ENCODE measurements at regions not wholly inside any gene's neighbourhood (a gene's known extent, or its start where the extent isn't known, plus 50 kb on each side); places are given as distances from the start of the nearest gene placed in this dataset.
"Not testable (repeated sequence)": the region's sequence is repeated elsewhere in the genome, so short reads cannot be mapped to it uniquely, and the experiment has no call there.

- H3K27me3 Mint-ChIP-seq (ENCODE audit: low read depth); H3K9me3 Mint-ChIP-seq; H3K27ac Mint-ChIP-seq; H3K36me3 Mint-ChIP-seq (ENCODE audit: low read depth); H3K4me3 Mint-ChIP-seq (ENCODE audit: low read depth); intact Hi-C loops (cut with micrococcal nuclease); H3K4me1 Mint-ChIP-seq (ENCODE audit: low read depth); DNase-seq (ENCODE audit: low spot score): not testable (repeated sequence)
Observed at GRCh38 chr1:143863901-143864520, 107.8 kb downstream of the FAM72C start.

- H3K27ac Mint-ChIP-seq; H3K27me3 Mint-ChIP-seq (ENCODE audit: low read depth); H3K36me3 Mint-ChIP-seq (ENCODE audit: low read depth); H3K4me1 Mint-ChIP-seq (ENCODE audit: low read depth); H3K9me3 Mint-ChIP-seq; DNase-seq (ENCODE audit: low spot score); H3K4me3 Mint-ChIP-seq (ENCODE audit: low read depth); intact Hi-C loops (cut with micrococcal nuclease): not testable (repeated sequence)
Observed at GRCh38 chr1:143862722-143863121, 109.1 kb downstream of the FAM72C start.

- not testable (repeated sequence) for H3K9me3 Mint-ChIP-seq
Observed at GRCh38 chr1:143861306-143861705, 110.5 kb downstream of the FAM72C start.

DNA sequence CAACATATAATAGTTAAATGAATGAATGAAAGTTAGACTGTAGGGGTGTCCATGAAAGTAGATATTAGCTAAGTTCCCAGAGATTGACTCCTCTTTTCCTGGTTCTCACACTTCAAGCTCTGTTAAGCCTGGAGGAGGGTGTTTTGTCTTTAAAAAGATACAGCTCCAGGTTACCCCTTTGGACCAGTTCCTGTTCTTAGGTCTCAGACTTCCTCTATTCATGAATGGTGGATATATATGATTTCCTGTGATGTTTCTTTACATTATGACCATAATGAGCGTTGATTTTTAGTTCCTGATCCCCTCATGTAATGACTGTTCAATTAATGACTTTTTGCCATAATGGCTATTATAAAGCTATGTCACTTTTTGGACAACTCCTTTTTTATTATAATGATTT is 115.9 kb downstream of the FAM72C start:
- H3K27ac Mint-ChIP-seq; H3K27me3 Mint-ChIP-seq (ENCODE audit: low read depth); H3K4me1 Mint-ChIP-seq (ENCODE audit: low read depth); H3K4me3 Mint-ChIP-seq (ENCODE audit: low read depth); H3K36me3 Mint-ChIP-seq (ENCODE audit: low read depth); DNase-seq (ENCODE audit: low spot score); H3K9me3 Mint-ChIP-seq; intact Hi-C loops (cut with micrococcal nuclease): not testable (repeated sequence)

More at GRCh38 chr1:143861306-143861705, 110.5 kb downstream of the FAM72C start:
- H3K4me3 Mint-ChIP-seq (ENCODE audit: low read depth); H3K27ac Mint-ChIP-seq; H3K36me3 Mint-ChIP-seq (ENCODE audit: low read depth); intact Hi-C loops (cut with micrococcal nuclease); DNase-seq (ENCODE audit: low spot score); H3K4me1 Mint-ChIP-seq (ENCODE audit: low read depth); H3K27me3 Mint-ChIP-seq (ENCODE audit: low read depth): not testable (repeated sequence)

- H3K27me3 Mint-ChIP-seq (ENCODE audit: low read depth); H3K36me3 Mint-ChIP-seq (ENCODE audit: low read depth); intact Hi-C loops (cut with micrococcal nuclease): not testable (repeated sequence)
Observed at GRCh38 chr1:143854069-143854468, 117.7 kb downstream of the FAM72C start.

GRCh38 chr1:143850637-143851036 is 121.1 kb downstream of the FAM72C start:
- H3K27ac Mint-ChIP-seq; H3K36me3 Mint-ChIP-seq (ENCODE audit: low read depth); intact Hi-C loops (cut with micrococcal nuclease); DNase-seq (ENCODE audit: low spot score); H3K27me3 Mint-ChIP-seq (ENCODE audit: low read depth); H3K4me3 Mint-ChIP-seq (ENCODE audit: low read depth); H3K9me3 Mint-ChIP-seq; H3K4me1 Mint-ChIP-seq (ENCODE audit: low read depth): not testable (repeated sequence)

More at GRCh38 chr1:143854069-143854468, 117.7 kb downstream of the FAM72C start:
- not testable (repeated sequence) for H3K4me3 Mint-ChIP-seq (ENCODE audit: low read depth); H3K9me3 Mint-ChIP-seq; DNase-seq (ENCODE audit: low spot score); H3K4me1 Mint-ChIP-seq (ENCODE audit: low read depth); H3K27ac Mint-ChIP-seq

DNA sequence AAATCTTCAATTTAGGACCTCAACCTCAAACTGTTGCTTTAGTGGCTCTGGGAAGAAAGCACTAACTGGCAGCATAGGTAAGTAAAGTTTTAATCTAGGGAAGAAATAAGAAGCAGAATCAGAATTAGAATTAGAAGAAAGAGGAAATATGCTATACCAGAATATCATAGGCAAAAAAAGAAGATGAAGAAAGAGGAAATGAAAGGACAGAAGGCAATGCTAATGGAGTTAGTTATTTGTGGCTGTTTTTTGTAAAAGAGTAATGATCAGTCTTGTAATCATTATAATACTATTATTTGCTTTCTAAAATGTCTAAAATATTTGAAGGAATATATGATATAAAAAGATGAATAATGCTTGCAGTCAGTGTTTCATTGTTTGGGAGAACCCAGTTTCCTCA is 122.9 kb downstream of the FAM72C start:
- H3K4me1 Mint-ChIP-seq (ENCODE audit: low read depth); H3K4me3 Mint-ChIP-seq (ENCODE audit: low read depth); intact Hi-C loops (cut with micrococcal nuclease); DNase-seq (ENCODE audit: low spot score); H3K36me3 Mint-ChIP-seq (ENCODE audit: low read depth); H3K27ac Mint-ChIP-seq; H3K27me3 Mint-ChIP-seq (ENCODE audit: low read depth); H3K9me3 Mint-ChIP-seq: not testable (repeated sequence)

- intact Hi-C loops (cut with micrococcal nuclease); H3K4me1 Mint-ChIP-seq (ENCODE audit: low read depth); H3K27ac Mint-ChIP-seq; H3K4me3 Mint-ChIP-seq (ENCODE audit: low read depth); H3K36me3 Mint-ChIP-seq (ENCODE audit: low read depth); H3K27me3 Mint-ChIP-seq (ENCODE audit: low read depth); H3K9me3 Mint-ChIP-seq; DNase-seq (ENCODE audit: low spot score): not testable (repeated sequence)
Observed at GRCh38 chr1:143845193-143845592, 126.6 kb downstream of the FAM72C start.

DNA sequence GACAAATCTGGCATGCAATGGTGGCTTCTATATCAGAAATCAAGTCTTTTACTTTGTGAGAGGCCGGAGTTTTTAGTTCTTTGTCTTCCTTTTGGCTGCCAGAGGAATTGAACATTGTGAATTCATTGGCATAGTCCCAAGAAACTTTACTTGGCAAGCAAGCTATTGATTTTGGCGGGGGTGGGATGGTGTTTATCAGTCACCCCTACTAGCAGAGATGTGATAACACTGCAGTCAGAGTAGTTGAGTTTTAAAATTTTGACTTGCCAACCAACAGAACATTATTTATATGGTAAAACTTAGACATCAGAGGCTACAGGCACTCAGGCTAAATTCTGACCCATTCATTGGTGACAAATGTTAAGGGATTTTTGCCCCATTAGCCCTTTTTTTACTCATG is 129.7 kb downstream of the FAM72C start:
- peaks cover 15% of the 10 kb centered on the region for H3K27me3 Mint-ChIP-seq (ENCODE audit: low read depth)
- DNase-seq (ENCODE audit: low spot score); H3K9me3 Mint-ChIP-seq; H3K4me3 Mint-ChIP-seq (ENCODE audit: low read depth); H3K36me3 Mint-ChIP-seq (ENCODE audit: low read depth); H3K4me1 Mint-ChIP-seq (ENCODE audit: low read depth); intact Hi-C loops (cut with micrococcal nuclease); H3K27ac Mint-ChIP-seq: not testable (repeated sequence)

DNA sequence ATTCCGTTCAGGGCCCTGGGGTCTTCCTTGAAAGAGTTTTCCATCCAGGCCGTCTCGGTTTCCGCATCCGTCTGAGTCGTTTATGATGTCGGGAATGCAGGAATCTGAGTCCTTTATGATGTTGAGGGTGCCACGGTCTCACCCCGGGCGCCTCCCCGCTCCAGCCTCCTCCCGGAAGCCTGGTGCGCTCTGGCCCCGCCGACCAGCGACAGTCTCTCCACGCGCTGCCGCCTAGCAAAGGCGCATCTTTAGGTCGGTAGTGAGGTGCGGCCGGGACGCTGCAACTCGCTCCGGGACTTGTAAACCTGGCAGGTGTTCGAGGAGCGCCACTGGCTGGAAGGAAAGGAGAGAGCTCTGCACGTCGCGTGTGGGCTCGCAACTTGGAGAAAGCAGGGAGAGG is 132.6 kb downstream of the FAM72C start:
- DNase-seq (ENCODE audit: low spot score); H3K4me1 Mint-ChIP-seq (ENCODE audit: low read depth); H3K4me3 Mint-ChIP-seq (ENCODE audit: low read depth); intact Hi-C loops (cut with micrococcal nuclease); H3K9me3 Mint-ChIP-seq; H3K36me3 Mint-ChIP-seq (ENCODE audit: low read depth); H3K27ac Mint-ChIP-seq: not testable (repeated sequence)
- H3K27me3 Mint-ChIP-seq (ENCODE audit: low read depth), result peaks cover 21% of the 10 kb centered on the region

GRCh38 chr1:143838598-143838929 is 133.2 kb downstream of the FAM72C start:
- H3K27ac Mint-ChIP-seq; H3K4me1 Mint-ChIP-seq (ENCODE audit: low read depth): not testable (repeated sequence)

DNA sequence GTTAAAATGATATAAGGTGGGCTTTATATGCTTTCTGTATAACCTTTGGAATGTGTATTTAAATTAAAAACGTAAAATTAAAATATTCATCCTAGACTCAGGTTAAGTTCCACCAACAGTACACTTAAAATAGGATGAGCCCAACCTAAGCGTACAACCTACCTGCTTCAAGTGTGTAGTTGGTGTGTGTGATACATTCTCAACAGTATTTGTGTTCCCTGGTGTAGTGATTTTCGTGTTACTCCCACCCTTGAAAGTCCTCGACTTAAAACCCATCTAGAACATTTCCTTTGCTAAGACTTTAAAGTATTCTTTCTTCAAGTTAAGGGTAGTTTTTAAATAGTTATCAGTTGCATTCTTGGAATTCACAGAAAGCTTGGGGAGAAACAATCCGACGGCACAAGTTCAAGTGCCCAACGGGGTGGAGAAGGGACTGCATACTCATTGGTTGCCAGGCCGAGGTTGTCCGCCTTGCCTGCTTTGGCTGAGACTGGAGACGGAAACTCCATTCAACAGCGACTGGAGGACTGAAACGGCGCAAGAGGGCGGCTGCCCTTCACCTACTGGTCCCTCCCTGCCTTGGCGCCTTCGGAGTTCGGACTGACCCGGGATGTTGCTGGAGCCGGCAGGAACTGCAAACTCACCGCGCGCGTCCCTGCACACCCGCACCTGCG is 133.7 kb downstream of the FAM72C start:
- peaks cover 21% of the 10 kb centered on the region for H3K27me3 Mint-ChIP-seq (ENCODE audit: low read depth)

More at GRCh38 chr1:143838598-143838929, 133.2 kb downstream of the FAM72C start:
- H3K27me3 Mint-ChIP-seq (ENCODE audit: low read depth), result peaks cover 21% of the 10 kb centered on the region
- intact Hi-C loops (cut with micrococcal nuclease); H3K4me3 Mint-ChIP-seq (ENCODE audit: low read depth); H3K9me3 Mint-ChIP-seq; DNase-seq (ENCODE audit: low spot score); H3K36me3 Mint-ChIP-seq (ENCODE audit: low read depth): not testable (repeated sequence)

DNA sequence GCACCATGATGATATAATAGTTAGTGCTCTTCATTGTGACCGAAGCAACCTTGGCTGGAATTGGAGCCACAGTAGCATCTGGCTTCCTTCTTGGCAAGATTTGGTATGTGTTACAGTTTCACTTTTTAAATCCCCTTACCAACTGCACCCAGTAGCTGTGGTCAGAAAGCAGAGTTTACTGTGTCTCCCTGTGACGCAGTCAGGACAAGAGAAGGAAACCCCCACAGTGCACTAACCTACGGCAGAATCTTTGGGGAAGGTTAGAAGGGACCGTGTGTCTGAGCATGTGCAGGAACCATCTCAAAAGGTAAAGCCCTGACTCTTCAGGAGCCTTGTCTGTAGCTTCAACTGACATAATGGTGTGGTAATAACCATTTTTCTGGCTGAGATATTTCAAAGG is 138.4 kb downstream of the FAM72C start:
- H3K36me3 Mint-ChIP-seq (ENCODE audit: low read depth); H3K9me3 Mint-ChIP-seq; H3K27ac Mint-ChIP-seq; DNase-seq (ENCODE audit: low spot score); H3K4me1 Mint-ChIP-seq (ENCODE audit: low read depth); H3K4me3 Mint-ChIP-seq (ENCODE audit: low read depth); intact Hi-C loops (cut with micrococcal nuclease): not testable (repeated sequence)
- peaks cover 15% of the 10 kb centered on the region for H3K27me3 Mint-ChIP-seq (ENCODE audit: low read depth)

More for the DNA sequence above, 133.7 kb downstream of the FAM72C start:
- H3K4me3 Mint-ChIP-seq (ENCODE audit: low read depth); H3K27ac Mint-ChIP-seq; H3K36me3 Mint-ChIP-seq (ENCODE audit: low read depth); DNase-seq (ENCODE audit: low spot score); intact Hi-C loops (cut with micrococcal nuclease); H3K4me1 Mint-ChIP-seq (ENCODE audit: low read depth); H3K9me3 Mint-ChIP-seq: not testable (repeated sequence)

DNA sequence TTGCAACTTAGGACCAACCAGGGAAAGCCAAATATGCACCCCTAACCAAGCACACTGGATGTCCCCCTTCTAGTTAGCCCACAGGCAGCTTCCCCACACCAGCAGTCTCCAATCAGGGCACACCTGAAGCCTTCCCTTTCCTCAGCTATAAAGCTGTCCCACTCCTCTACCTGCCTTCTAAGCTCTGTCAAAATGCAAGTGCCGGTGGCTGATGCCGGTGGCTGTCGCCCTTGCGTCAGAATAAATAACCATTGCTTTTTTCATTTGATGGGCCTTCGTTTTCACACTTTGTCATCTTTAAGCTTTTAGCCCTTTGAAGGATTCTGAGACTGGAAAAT is 139.4 kb downstream of the FAM72C start:
- H3K36me3 Mint-ChIP-seq (ENCODE audit: low read depth); DNase-seq (ENCODE audit: low spot score); H3K4me1 Mint-ChIP-seq (ENCODE audit: low read depth); H3K27ac Mint-ChIP-seq; H3K4me3 Mint-ChIP-seq (ENCODE audit: low read depth); intact Hi-C loops (cut with micrococcal nuclease); H3K9me3 Mint-ChIP-seq: not testable (repeated sequence)
- H3K27me3 Mint-ChIP-seq (ENCODE audit: low read depth), result peaks cover 10% of the 10 kb centered on the region
